GM12878 (cell line): ENCODE measurements at regions not wholly inside any gene's neighbourhood (a gene's known extent, or its start where the extent isn't known, plus 50 kb on each side); places are given as distances from the start of the nearest gene placed in this dataset.

ENCODE experiments used
- ATAC-seq: fragments of 200-7000 bp; cut with Tn5 transposase; 3 replicates; pipeline ENCODE4 v1.9.1; 2020; ENCODE audit warnings: mild to moderate bottlenecking, moderate library complexity
- BruUV-seq: library from RNA; stranded (reverse); fragments of 400-500 nt; replicated peaks from 2 replicates; lab custom pipeline; 2021; lab: Mats Ljungman, UMichigan
- CTCF ChIA-PET: fragments of 300-600 bp; sonication (Branson Sonifier 250); formaldehyde crosslinking; extraction: SDS; loops from one replicate; lab custom pipeline; 2021; ENCODE audit warnings: inconsistent platforms; lab: Yijun Ruan, JAX
- POLR2A ChIA-PET: fragments of 350-600 bp; formaldehyde crosslinking; extraction: SDS; loops from one replicate; lab custom pipeline; 2021; ENCODE audit warnings: inconsistent platforms; lab: Charles Lee
- RAD21 ChIA-PET: fragments of 300-600 bp; sonication (Branson Sonifier 250); formaldehyde crosslinking; loops from one replicate; lab custom pipeline; 2023; ENCODE audit warnings: antibody characterized with exemption; ENCODE audit not compliant: unreplicated experiment; lab: Charles Lee
- SMC1A ChIA-PET: fragments of 300-600 bp; sonication (Branson Sonifier 250); formaldehyde crosslinking; loops from one replicate; lab custom pipeline; 2023; ENCODE audit not compliant: unreplicated experiment, uncharacterized antibody; lab: Charles Lee
- DNase-seq: peaks from one replicate; pipeline ENCODE4 v3.0.0-alpha.2; 2011; ENCODE audit warnings: low read depth, low spot score
- FAIRE-seq: peaks from 3 replicates; lab custom pipeline; 2011; peaks lifted over from hg19 to GRCh38; lab: Jason Lieb, UNC
- H2AFZ ChIP-seq: 2 replicates; pipeline ENCODE4 v1.6.0; 2011; ENCODE audit warnings: low read depth, low read length, control low read depth; ENCODE audit not compliant: control insufficient read depth
- H3K27ac ChIP-seq: 2 replicates; pipeline ENCODE4 v1.5.1; 2011; ENCODE audit warnings: control low read depth; ENCODE audit not compliant: control insufficient read depth, insufficient read depth
- H3K27me3 ChIP-seq, 2 experiments: replicated peaks in 1 of 2; 2 replicates each; pipeline versions ENCODE4 v1.6.0 to v1.6.1; 2011; ENCODE audit warnings: low read length in 1 of 2; ENCODE audit not compliant: control insufficient read depth in 2 of 2, insufficient read depth in 2 of 2
- H3K36me3 ChIP-seq, 2 experiments: 2 replicates each; pipeline ENCODE4 v1.5.1; 2011; ENCODE audit warnings: low read length in 1 of 2; ENCODE audit not compliant: control insufficient read depth in 2 of 2, insufficient read depth in 2 of 2
- H3K4me1 ChIP-seq: 2 replicates; pipeline ENCODE4 v1.6.1; 2011; ENCODE audit warnings: mild to moderate bottlenecking, low read length, moderate library complexity, mixed read lengths; ENCODE audit not compliant: control insufficient read depth, insufficient read depth
- H3K4me2 ChIP-seq: 2 replicates; pipeline ENCODE4 v1.6.0; 2011; ENCODE audit warnings: control low read depth; ENCODE audit not compliant: control insufficient read depth, insufficient read depth
- H3K4me3 ChIP-seq: fragments of 200-600 bp; sonication (generic); 2 replicates; pipeline ENCODE4 v1.5.1; 2016
- H3K79me2 ChIP-seq: 2 replicates; pipeline ENCODE4 v1.6.0; 2011; ENCODE audit warnings: low read length; ENCODE audit not compliant: control insufficient read depth, insufficient read depth
- H3K9ac ChIP-seq: 2 replicates; pipeline ENCODE4 v1.8.0; 2011; ENCODE audit warnings: low read length, control low read depth, mixed read lengths; ENCODE audit not compliant: control insufficient read depth, insufficient read depth
- H3K9me3 ChIP-seq: replicated peaks from 3 replicates; pipeline ENCODE4 v1.5.1; 2011; ENCODE audit warnings: mild to moderate bottlenecking, low read length; ENCODE audit not compliant: control insufficient read depth, insufficient read depth
- H4K20me1 ChIP-seq: 2 replicates; pipeline ENCODE4 v1.6.0; 2011; ENCODE audit not compliant: control insufficient read depth, insufficient read depth
- ATF7 ChIP-seq: fragments of 450-650 bp; IDR thresholded peaks from 2 replicates; pipeline ENCODE4 v1.6.1; 2016; ENCODE audit warnings: low read depth, mild to moderate bottlenecking
- ESRRA ChIP-seq: IDR thresholded peaks from 2 replicates; pipeline ENCODE4 v1.6.1; 2012; ENCODE audit warnings: mild to moderate bottlenecking, low read length, improper control_type of control experiment
- IRF5 ChIP-seq: fragments of 450-650 bp; IDR thresholded peaks from 2 replicates; pipeline ENCODE4 v1.6.1; 2017; ENCODE audit warnings: borderline replicate concordance
- MAX ChIP-seq: IDR thresholded peaks from 2 replicates; pipeline ENCODE4 v1.6.1; 2012; ENCODE audit warnings: low read depth, low read length, improper control_type of control experiment
- RELB ChIP-seq: fragments of 450-650 bp; IDR thresholded peaks from 2 replicates; pipeline ENCODE4 v1.6.1; 2017; ENCODE audit warnings: low read depth, mild to moderate bottlenecking, moderate library complexity
- SREBF2 ChIP-seq: IDR thresholded peaks from 2 replicates; pipeline ENCODE4 v1.6.1; 2012; ENCODE audit warnings: mild to moderate bottlenecking, low read length
- USF1 ChIP-seq: IDR thresholded peaks from 2 replicates; pipeline ENCODE4 v1.6.1; 2011; ENCODE audit warnings: borderline replicate concordance, low read depth, mild to moderate bottlenecking, moderate library complexity, mixed read lengths, low read length; ENCODE audit not compliant: insufficient read depth; ENCODE audit errors: extremely low read length
- WGBS: methylation state at CpG from one replicate; pipeline ENCODE4 v1.1.6; 2016; ENCODE audit warnings: low lambda C conversion rate; ENCODE audit not compliant: insufficient replicate concordance, insufficient coverage; ENCODE audit errors: missing lambda C conversion rate; 5-methylcytosine and 5-hydroxymethylcytosine counted together
- in situ Hi-C: fragments of 300-500 bp; cut with MboI; formaldehyde crosslinking; loops from 9 replicates; pipeline ENCODE4 v1.14.3; 2018; ENCODE audit warnings: mixed read lengths
- intact Hi-C: fragments of 100-400 bp; cut with micrococcal nuclease; formaldehyde crosslinking; loops from one replicate; pipeline ENCODE4 v1.14.2; 2022; ENCODE audit not compliant: unreplicated experiment

- ChIA-PET SMC1A (no interaction called here), RAD21 (no interaction called here), CTCF (no interaction called here), POLR2A (no interaction called here)
- Histone ChIP-seq H3K9me3 (no peaks in the 10 kb centered on the region), H3K4me3 (no peak overlapping the region), H2AFZ (no peak overlapping the region), H3K27me3 (no peaks in the 10 kb centered on the region), H3K9ac (no peak overlapping the region), H3K36me3 (no peaks in the 10 kb centered on the region), H3K79me2 (no peaks in the 10 kb centered on the region), H3K4me2 (no peak overlapping the region), H3K4me1 (no peaks in the 10 kb centered on the region), H3K27ac (no peak overlapping the region), H4K20me1 (no peaks in the 10 kb centered on the region)
- no peak for FAIRE-seq
- BruUV-seq: no TSS peak
- WGBS: 40% methylated on average over 4 of the region's 4 CpGs
- ATAC-seq: no peak
- no peak for DNase-seq
- intact Hi-C loops: no loop called here
- in situ Hi-C loops: no loop called here
- TF ChIP-seq SREBF2: no peak
- TF ChIP-seq ESRRA: no peak
- no peak for TF ChIP-seq USF1
- no peak for TF ChIP-seq IRF5
- TF ChIP-seq ATF7: no peak
- TF ChIP-seq RELB: no peak
- TF ChIP-seq MAX: no peak
These were observed 377.3 kb downstream of the ANXA1 start for GRCh38 chr9:73528926-73529325.
